Natural killer cell (primary cell): ENCODE measurements at regions not wholly inside any gene's neighbourhood (a gene's known extent, or its start where the extent isn't known, plus 50 kb on each side); places are given as distances from the start of the nearest gene placed in this dataset.

Source experiments
- ATAC-seq, 3 donors: fragments of 150-1000 bp in 2 of 3; fragments of 200-7000 bp in 1 of 3; cut with Tn5 transposase; 1 replicate in 1 of 3; 2 replicates in 2 of 3; pipeline ENCODE4 v1.10.0; 2021; ENCODE audit warnings: mild to moderate bottlenecking in 2 of 3, moderate library complexity in 2 of 3
- DNase-seq, 2 donors: peaks; one replicate each; pipeline versions ENCODE4 v3.0.0 to v3.0.0-alpha.2; 2013 to 2021; ENCODE audit warnings: mixed read lengths in 1 of 2
- H3K27ac ChIP-seq: one replicate; pipeline ENCODE4 v1.5.1; 2013; ENCODE audit warnings: mild to moderate bottlenecking, low read length
- H3K27me3 ChIP-seq: one replicate; pipeline ENCODE4 v1.6.1; 2013; ENCODE audit warnings: low read length; ENCODE audit not compliant: control insufficient read depth, insufficient read depth
- H3K36me3 ChIP-seq: one replicate; pipeline ENCODE4 v1.6.1; 2013; ENCODE audit warnings: low read length; ENCODE audit not compliant: control insufficient read depth, insufficient read depth
- H3K4me1 ChIP-seq: one replicate; pipeline ENCODE4 v1.6.1; 2013; ENCODE audit warnings: low read length; ENCODE audit not compliant: control insufficient read depth, insufficient read depth
- H3K4me3 ChIP-seq: one replicate; pipeline ENCODE4 v1.5.1; 2013; ENCODE audit warnings: low read length
- H3K9me3 ChIP-seq: one replicate; pipeline ENCODE4 v1.6.1; 2013; ENCODE audit warnings: low read length; ENCODE audit not compliant: control insufficient read depth, insufficient read depth
- H3K27ac Mint-ChIP-seq, 2 donors: one replicate each; pipeline ENCODE4 v1.8.0; 2022; ENCODE audit warnings: mild to moderate bottlenecking in 2 of 2, mixed read lengths in 2 of 2, moderate library complexity in 1 of 2
- H3K27me3 Mint-ChIP-seq, 2 donors: one replicate each; pipeline ENCODE4 v1.8.0; 2022; ENCODE audit warnings: low read depth in 2 of 2, mixed read lengths in 2 of 2
- H3K36me3 Mint-ChIP-seq: one replicate; pipeline ENCODE4 v1.8.0; 2022; ENCODE audit warnings: mixed read lengths
- H3K4me1 Mint-ChIP-seq, 2 donors: one replicate each; pipeline ENCODE4 v1.8.0; 2022; ENCODE audit warnings: mixed read lengths in 2 of 2
- H3K4me3 Mint-ChIP-seq: one replicate; pipeline ENCODE4 v1.8.0; 2022; ENCODE audit warnings: mild to moderate bottlenecking, moderate library complexity, mixed read lengths
- H3K9me3 Mint-ChIP-seq, 2 donors: one replicate each; pipeline ENCODE4 v1.8.0; 2022; ENCODE audit warnings: mixed read lengths in 2 of 2
- WGBS: methylation state at CpG from one replicate; pipeline ENCODE4 v1.1.7; 2013; ENCODE audit warnings: missing lambda C conversion rate; ENCODE audit not compliant: insufficient coverage; 5-methylcytosine and 5-hydroxymethylcytosine counted together
- intact Hi-C: fragments of 100-400 bp; cut with micrococcal nuclease; formaldehyde crosslinking; loops from one replicate; pipeline ENCODE4 v1.14.2; 2022
- TF ChIP-seq, protein P1 (sequence below): fragments of 200-600 bp; IDR thresholded peaks from one replicate; pipeline ENCODE4 v1.8.0; 2022; ENCODE audit warnings: antibody characterized with exemption

DNA sequence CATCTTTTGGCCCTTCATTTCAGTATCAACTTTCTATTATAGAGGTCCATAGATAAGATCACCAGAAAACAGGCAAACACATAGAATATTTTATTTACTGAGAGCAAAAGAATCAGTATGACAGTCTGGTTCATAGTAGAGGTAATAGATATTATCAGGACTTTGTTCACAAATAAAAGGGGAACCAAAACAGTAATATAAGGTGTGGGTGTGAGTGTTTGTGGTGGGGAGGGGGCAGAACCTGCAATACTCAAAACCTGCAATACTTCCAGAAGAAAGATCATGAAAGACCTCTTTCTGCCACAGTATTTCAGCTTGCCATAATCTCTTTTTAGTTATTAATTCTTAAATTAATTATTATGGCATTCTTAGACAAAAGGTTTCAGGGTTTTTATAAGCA is 578.7 kb upstream of the SLITRK1 start:
- Histone ChIP-seq H3K27ac (no peak overlapping the region), H3K9me3 (no peaks in the 10 kb centered on the region), H3K4me3 (no peak overlapping the region), H3K4me1 (no peaks in the 10 kb centered on the region), H3K27me3 (no peaks in the 10 kb centered on the region), H3K36me3 (no peaks in the 10 kb centered on the region)
- peaks cover 7% of the 10 kb centered on the region for H3K36me3 Mint-ChIP-seq
- H3K27me3 Mint-ChIP-seq, result no peaks in the 10 kb centered on the region
- no peak for ATAC-seq
- H3K27ac Mint-ChIP-seq, result no peak overlapping the region
- TF ChIP-seq, protein P1, sequence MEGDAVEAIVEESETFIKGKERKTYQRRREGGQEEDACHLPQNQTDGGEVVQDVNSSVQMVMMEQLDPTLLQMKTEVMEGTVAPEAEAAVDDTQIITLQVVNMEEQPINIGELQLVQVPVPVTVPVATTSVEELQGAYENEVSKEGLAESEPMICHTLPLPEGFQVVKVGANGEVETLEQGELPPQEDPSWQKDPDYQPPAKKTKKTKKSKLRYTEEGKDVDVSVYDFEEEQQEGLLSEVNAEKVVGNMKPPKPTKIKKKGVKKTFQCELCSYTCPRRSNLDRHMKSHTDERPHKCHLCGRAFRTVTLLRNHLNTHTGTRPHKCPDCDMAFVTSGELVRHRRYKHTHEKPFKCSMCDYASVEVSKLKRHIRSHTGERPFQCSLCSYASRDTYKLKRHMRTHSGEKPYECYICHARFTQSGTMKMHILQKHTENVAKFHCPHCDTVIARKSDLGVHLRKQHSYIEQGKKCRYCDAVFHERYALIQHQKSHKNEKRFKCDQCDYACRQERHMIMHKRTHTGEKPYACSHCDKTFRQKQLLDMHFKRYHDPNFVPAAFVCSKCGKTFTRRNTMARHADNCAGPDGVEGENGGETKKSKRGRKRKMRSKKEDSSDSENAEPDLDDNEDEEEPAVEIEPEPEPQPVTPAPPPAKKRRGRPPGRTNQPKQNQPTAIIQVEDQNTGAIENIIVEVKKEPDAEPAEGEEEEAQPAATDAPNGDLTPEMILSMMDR, result no peak
- H3K4me1 Mint-ChIP-seq, result no peaks in the 10 kb centered on the region
- no peak for DNase-seq
- intact Hi-C loops, result no loop called here
- H3K9me3 Mint-ChIP-seq, result peaks cover 12 to 23% of the 10 kb centered on the region in 2 donors
- H3K4me3 Mint-ChIP-seq, result no peak overlapping the region

DNA sequence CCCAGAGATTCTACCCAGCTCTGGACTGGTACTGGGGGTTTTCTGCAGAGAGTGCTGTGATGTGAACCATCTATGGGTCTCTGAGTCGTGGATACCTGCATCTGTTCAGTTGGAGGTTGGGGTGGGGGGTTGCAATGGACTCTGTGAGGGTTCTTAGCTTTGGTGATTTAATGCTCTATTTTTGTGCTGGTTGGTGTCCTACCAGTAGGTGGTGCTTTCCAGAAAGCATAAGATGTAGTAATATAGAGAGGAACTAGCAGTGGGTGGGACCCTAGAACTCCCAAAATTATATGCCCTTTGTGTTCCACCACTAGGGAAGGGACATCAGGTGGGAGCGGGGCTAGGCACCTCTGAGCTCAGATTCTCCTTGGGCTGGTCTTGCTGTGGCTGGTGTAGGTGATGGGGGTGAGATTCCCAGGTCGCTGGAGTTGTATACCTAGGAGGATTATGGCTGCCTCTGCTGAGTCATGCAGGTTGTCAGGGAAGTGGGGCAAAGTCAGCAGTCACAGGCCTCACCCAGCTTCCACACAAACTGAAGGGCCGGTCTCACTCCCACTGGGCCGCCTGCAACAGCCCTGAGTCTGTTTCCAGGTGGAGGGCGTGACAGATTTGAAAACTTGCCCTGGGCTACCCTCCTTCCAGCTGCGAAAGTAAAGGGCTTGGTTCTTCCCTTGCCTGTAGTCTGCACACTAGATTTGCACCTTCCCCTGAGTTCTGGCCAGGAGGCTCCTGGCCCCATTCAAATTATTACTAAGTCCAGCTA is 573.0 kb upstream of the SLITRK1 start:
- TF ChIP-seq, protein P1, result no peak
- 89% methylated on average over 7 of the region's 7 CpGs for WGBS
- Mint-ChIP-seq H3K9me3 (peaks cover 8 to 15% of the 10 kb centered on the region in 2 donors), H3K36me3 (peaks cover under 1% of the 10 kb centered on the region), H3K4me3 (no peak overlapping the region), H3K27ac (no peak overlapping the region), H3K4me1 (no peaks in the 10 kb centered on the region), H3K27me3 (no peaks in the 10 kb centered on the region)
- no peak overlapping the region for H3K4me3 ChIP-seq
- H3K4me1 ChIP-seq, result no peaks in the 10 kb centered on the region
- no peak for DNase-seq
- H3K36me3 ChIP-seq, result no peaks in the 10 kb centered on the region
- intact Hi-C loops, result no loop called here
- H3K27ac ChIP-seq, result no peak overlapping the region
- H3K9me3 ChIP-seq, result peaks cover 10% of the 10 kb centered on the region
- H3K27me3 ChIP-seq, result no peaks in the 10 kb centered on the region
- no peak for ATAC-seq

DNA sequence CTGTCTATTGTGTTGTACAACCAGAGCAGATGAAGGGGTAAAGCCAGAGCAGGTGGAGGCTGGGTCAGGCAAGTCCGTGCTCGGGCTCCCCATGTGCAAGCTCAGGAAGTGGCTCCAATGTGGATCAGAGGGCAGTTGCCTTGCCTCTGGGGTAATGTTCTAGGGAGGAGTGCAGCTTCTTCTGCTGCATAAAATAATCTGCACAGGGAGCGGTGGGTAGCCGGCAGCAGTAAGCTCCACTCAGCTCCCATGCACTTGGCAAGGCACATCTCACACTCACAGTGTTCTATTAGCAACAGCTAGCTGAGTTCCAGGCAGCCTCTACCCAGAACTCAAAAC is 565.3 kb upstream of the SLITRK1 start:
- peaks cover 13 to 17% of the 10 kb centered on the region in 2 donors for H3K9me3 Mint-ChIP-seq
- H3K4me1 ChIP-seq, result no peaks in the 10 kb centered on the region

More for the DNA sequence above, 565.3 kb upstream of the SLITRK1 start:
- peaks cover 12% of the 10 kb centered on the region for H3K9me3 ChIP-seq
- Mint-ChIP-seq H3K27ac (no peak overlapping the region), H3K36me3 (no peaks in the 10 kb centered on the region), H3K4me1 (no peaks in the 10 kb centered on the region), H3K27me3 (no peaks in the 10 kb centered on the region), H3K4me3 (no peak overlapping the region)
- intact Hi-C loops, result no loop called here
- H3K27me3 ChIP-seq, result no peaks in the 10 kb centered on the region
- 96% methylated on average over 4 of the region's 4 CpGs for WGBS
- H3K4me3 ChIP-seq, result no peak overlapping the region
- H3K36me3 ChIP-seq, result no peaks in the 10 kb centered on the region
- TF ChIP-seq, protein P1, result no peak
- ATAC-seq (peak in 1 of 3 donors; percentile 5), DNase-seq (no peak)
- no peak overlapping the region for H3K27ac ChIP-seq
